CD4-positive, alpha-beta memory T cell (primary cell): ENCODE measurements at regions not wholly inside any gene's neighbourhood (a gene's known extent, or its start where the extent isn't known, plus 50 kb on each side); places are given as distances from the start of the nearest gene placed in this dataset.

Experiments
- CTCF ChIA-PET: fragments of 350-600 bp; sonication (Branson Sonifier 250); formaldehyde crosslinking; loops from one replicate; lab custom pipeline; 2021; ENCODE audit warnings: inconsistent platforms; ENCODE audit not compliant: partially characterized antibody; lab: Charles Lee
- POLR2A ChIA-PET: fragments of 350-600 bp; sonication (Branson Sonifier 250); formaldehyde crosslinking; loops from one replicate; lab custom pipeline; 2021; ENCODE audit not compliant: partially characterized antibody; lab: Charles Lee
- DNase-seq, 5 donors: peaks; one replicate each; pipeline versions ENCODE4 v3.0.0 to v3.0.0-alpha.2; 2020 to 2022; ENCODE audit warnings: mixed read lengths in 1 of 5
- H3K27ac ChIP-seq: one replicate; pipeline ENCODE4 v1.7.0; 2013; ENCODE audit warnings: low read depth, low read length
- H3K27me3 ChIP-seq: 2 replicates; pipeline ENCODE4 v1.7.0; 2013; ENCODE audit warnings: mild to moderate bottlenecking, low read length, moderate library complexity; ENCODE audit not compliant: insufficient read depth
- H3K36me3 ChIP-seq: 2 replicates; pipeline ENCODE4 v1.7.0; 2013; ENCODE audit warnings: mild to moderate bottlenecking, low read length, moderate library complexity; ENCODE audit not compliant: insufficient read depth
- H3K4me1 ChIP-seq: 2 replicates; pipeline ENCODE4 v1.7.0; 2013; ENCODE audit warnings: mild to moderate bottlenecking, low read length, moderate library complexity; ENCODE audit not compliant: insufficient read depth
- H3K4me3 ChIP-seq, 2 donors: one replicate each; pipeline ENCODE4 v1.7.0; 2013; ENCODE audit warnings: low read length in 2 of 2, mild to moderate bottlenecking in 1 of 2
- H3K9me3 ChIP-seq, 2 donors: one replicate each; pipeline ENCODE4 v1.7.0; 2013; ENCODE audit warnings: low read length in 2 of 2, control low read depth in 1 of 2; ENCODE audit not compliant: control insufficient read depth in 1 of 2
- H3K27ac Mint-ChIP-seq, 7 donors: one replicate each; pipeline ENCODE4 v1.8.0; 2020 to 2021; ENCODE audit warnings: mixed read lengths in 7 of 7, mild to moderate bottlenecking in 6 of 7, inconsistent platforms in 3 of 7, moderate library complexity in 3 of 7
- H3K27me3 Mint-ChIP-seq, 2 donors: one replicate each; pipeline ENCODE4 v1.8.0; 2020 to 2021; ENCODE audit warnings: mixed read lengths in 2 of 2
- H3K36me3 Mint-ChIP-seq, 2 donors: one replicate each; pipeline ENCODE4 v1.8.0; 2020 to 2021; ENCODE audit warnings: mixed read lengths in 2 of 2, inconsistent platforms in 1 of 2, mild to moderate bottlenecking in 1 of 2
- H3K4me1 Mint-ChIP-seq, 4 donors: one replicate each; pipeline ENCODE4 v1.8.0; 2020 to 2021; ENCODE audit warnings: mixed read lengths in 4 of 4, mild to moderate bottlenecking in 1 of 4
- H3K4me3 Mint-ChIP-seq, 8 donors: one replicate each; pipeline ENCODE4 v1.8.0; 2020 to 2021; ENCODE audit warnings: mixed read lengths in 8 of 8, mild to moderate bottlenecking in 7 of 8, moderate library complexity in 6 of 8, inconsistent platforms in 3 of 8
- H3K9me3 Mint-ChIP-seq, 8 donors: one replicate each; pipeline ENCODE4 v1.8.0; 2020 to 2021; ENCODE audit warnings: mixed read lengths in 8 of 8, mild to moderate bottlenecking in 5 of 8, inconsistent platforms in 3 of 8, moderate library complexity in 1 of 8
- intact Hi-C: fragments of 100-400 bp; cut with micrococcal nuclease; formaldehyde crosslinking; loops from one replicate; pipeline ENCODE4 v1.15.1; 2023

DNA sequence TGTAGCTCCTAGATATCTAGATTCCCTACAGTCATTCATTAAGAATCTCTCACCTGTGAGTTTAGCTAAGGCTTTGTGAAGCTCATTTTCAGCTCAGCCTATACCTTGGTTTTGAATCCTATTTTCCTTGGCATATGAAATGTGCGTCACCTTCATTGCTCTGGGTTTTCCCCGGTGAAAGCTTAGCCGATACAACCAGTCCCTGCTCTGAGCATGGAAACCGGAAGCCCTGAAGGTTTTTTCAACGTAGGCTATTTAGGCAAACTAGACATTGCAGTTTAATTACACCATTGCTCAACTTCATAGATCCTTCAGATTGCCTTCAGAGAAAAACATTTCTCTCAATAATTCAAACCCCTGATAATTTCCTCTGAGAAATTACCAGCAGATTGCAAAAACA, 206.8 kb upstream of the TPRG1 start:
- Histone ChIP-seq H3K4me3 (no peak overlapping the region), H3K9me3 (no peaks in the 10 kb centered on the region), H3K36me3 (no peaks in the 10 kb centered on the region), H3K4me1 (peaks cover 4% of the 10 kb centered on the region), H3K27me3 (no peaks in the 10 kb centered on the region), H3K27ac (no peak overlapping the region)
- Mint-ChIP-seq H3K9me3 (peaks cover 0 to 3% (median 0%) of the 10 kb centered on the region in 8 donors), H3K27ac (no peak overlapping the region), H3K4me3 (no peak overlapping the region), H3K36me3 (no peaks in the 10 kb centered on the region), H3K4me1 (peaks cover 0 to 6% (median 3%) of the 10 kb centered on the region in 4 donors), H3K27me3 (no peaks in the 10 kb centered on the region)
- ChIA-PET POLR2A (interaction anchor here (1.4 kb wide), 1 partner anchor 9 kb away, joined by 3 read pairs; no protein-coding TSS in a partner anchor), CTCF (interaction anchor here (1.1 to 1.9 kb wide), 4 partner anchors 9 to 1224 kb away, joined by 3 to 8 read pairs (median 5); no protein-coding TSS in a partner anchor)
- no peak for DNase-seq
- intact Hi-C loops, result no loop called here

DNA sequence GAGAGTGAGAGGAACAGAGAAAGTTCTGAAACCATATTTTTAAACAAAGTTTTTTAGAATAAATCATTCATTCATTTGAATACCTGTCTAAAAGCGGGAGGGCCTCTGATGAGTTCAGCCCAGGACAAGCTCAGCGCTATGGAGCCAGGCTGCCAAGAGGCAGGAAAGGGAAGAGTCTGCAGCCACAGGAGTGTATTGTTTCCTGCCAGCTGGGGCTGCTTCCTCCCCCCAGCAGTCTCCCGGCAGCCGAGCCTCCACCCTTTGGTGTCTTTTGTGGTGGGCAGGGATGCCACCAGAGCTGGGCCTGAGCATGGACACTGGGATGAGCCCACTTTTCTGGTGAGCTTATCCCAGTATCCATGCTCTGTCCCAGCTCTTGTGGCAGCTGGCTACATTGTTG, 199.5 kb upstream of the TPRG1 start:
- H3K4me1 Mint-ChIP-seq, result peaks cover 12 to 35% (median 23%) of the 10 kb centered on the region in 4 donors
- no peak overlapping the region for H3K4me3 Mint-ChIP-seq

DNA sequence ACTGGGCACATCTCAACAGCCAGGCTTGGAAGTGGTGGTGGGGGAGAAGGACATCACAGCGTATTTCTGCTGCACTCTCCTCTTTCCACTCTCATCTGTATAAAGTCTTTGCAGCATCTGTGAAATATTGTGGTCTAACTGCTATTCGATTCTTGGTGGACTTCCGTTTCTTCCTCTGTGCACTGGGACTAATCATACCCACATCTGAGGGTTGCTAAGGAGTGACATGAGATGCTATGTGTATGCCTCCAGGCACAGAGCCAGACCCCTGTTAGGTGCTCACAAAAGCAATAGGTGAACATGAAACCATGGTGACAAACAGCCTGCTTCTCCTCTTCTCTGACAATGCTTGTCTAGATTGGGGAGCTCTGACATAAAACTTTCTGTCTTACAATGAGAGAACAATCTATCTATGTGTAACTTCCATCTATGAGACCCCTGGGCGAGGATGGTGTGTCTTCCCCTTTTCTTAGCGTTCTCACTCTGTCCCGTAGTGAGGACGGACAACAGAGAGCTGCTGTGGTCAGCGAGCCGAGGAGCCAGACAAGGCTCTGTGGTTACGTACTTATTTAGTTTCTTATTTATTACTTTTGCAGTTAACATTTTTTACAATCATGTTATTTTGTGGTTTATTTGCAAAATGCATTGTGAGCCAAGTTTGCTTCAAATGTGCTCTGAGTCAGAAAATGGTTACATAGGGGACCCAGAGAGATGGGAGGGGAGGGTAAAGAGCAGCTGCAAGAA, 196.7 kb upstream of the TPRG1 start:
- intact Hi-C loops, result no loop called here
- H3K27me3 ChIP-seq, result no peaks in the 10 kb centered on the region
- no peak overlapping the region for H3K27ac ChIP-seq
- ChIA-PET CTCF (interaction anchor here (0.7 to 3.3 kb wide), 6 partner anchors 9 to 1234 kb away, joined by 3 to 13 read pairs (median 4); no protein-coding TSS in a partner anchor), POLR2A (no interaction called here)
- Mint-ChIP-seq H3K4me3 (peak overlapping the region; percentile 8 to 47 (median 26)), H3K9me3 (peaks cover 0 to 5% (median 0%) of the 10 kb centered on the region in 8 donors), H3K27me3 (no peaks in the 10 kb centered on the region), H3K36me3 (no peaks in the 10 kb centered on the region), H3K27ac (peak overlapping the region in 6 of 7 donors; percentile 52 to 90 (median 72)), H3K4me1 (peaks cover 12 to 35% (median 23%) of the 10 kb centered on the region in 4 donors)
- no peaks in the 10 kb centered on the region for H3K9me3 ChIP-seq
- no peaks in the 10 kb centered on the region for H3K36me3 ChIP-seq
- peak; percentile 24 to 52 (median 41) for DNase-seq
- H3K4me3 ChIP-seq, result peak overlapping the region in 1 of 2 donors; percentile 6
- peaks cover 16% of the 10 kb centered on the region for H3K4me1 ChIP-seq

More for the DNA sequence above, 199.5 kb upstream of the TPRG1 start:
- intact Hi-C loops, result no loop called here
- H3K9me3 Mint-ChIP-seq, result peaks cover 0 to 5% (median 1%) of the 10 kb centered on the region in 8 donors
- Histone ChIP-seq H3K36me3 (no peaks in the 10 kb centered on the region), H3K4me1 (peaks cover 16% of the 10 kb centered on the region), H3K27me3 (no peaks in the 10 kb centered on the region), H3K9me3 (no peaks in the 10 kb centered on the region), H3K4me3 (no peak overlapping the region), H3K27ac (no peak overlapping the region)
- POLR2A ChIA-PET, result no interaction called here
- CTCF ChIA-PET, result interaction anchor here (0.9 to 3.3 kb wide), 3 partner anchors 15 to 1232 kb away, joined by 3 to 13 read pairs (median 6); no protein-coding TSS in a partner anchor
- H3K27ac Mint-ChIP-seq, result no peak overlapping the region
- DNase-seq, result no peak
- H3K36me3 Mint-ChIP-seq, result no peaks in the 10 kb centered on the region
- H3K27me3 Mint-ChIP-seq, result no peaks in the 10 kb centered on the region

DNA sequence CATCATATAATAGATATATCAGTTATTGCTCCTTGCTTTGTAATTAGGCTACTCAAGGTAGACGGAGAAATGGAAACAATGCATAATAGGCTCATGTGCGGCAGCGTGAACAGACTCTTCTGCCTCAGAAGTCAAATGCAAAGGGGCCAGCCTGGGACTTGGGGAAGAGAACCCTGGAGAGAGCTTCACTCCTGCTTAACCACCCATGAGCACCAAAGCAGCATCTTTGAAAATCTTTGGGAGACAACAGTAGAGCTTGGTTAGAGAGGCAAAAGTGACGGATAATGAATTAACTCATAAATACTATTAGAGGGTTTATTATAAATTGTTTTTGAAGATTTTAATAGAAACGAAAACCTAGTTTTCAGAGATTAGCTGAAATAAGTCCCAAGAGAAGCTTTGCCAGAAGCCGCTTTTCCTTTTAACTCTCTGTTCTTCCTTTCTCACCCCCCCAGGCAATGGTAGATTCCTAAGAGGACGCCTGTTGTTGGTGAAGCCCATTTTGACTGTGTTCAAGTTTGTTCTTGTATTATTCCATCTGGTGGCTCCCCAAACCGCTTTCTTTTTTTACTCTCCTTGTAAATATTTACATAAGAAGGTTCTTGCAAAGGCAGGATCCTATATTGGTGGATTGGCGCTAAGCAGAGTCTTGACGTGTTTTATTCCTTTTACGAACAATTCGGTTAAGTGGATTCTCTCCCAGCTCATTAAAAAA, 196.0 kb upstream of the TPRG1 start:
- H3K4me1 Mint-ChIP-seq, result peaks cover 12 to 35% (median 23%) of the 10 kb centered on the region in 4 donors
- intact Hi-C loops, result no loop called here
- POLR2A ChIA-PET, result no interaction called here

DNA sequence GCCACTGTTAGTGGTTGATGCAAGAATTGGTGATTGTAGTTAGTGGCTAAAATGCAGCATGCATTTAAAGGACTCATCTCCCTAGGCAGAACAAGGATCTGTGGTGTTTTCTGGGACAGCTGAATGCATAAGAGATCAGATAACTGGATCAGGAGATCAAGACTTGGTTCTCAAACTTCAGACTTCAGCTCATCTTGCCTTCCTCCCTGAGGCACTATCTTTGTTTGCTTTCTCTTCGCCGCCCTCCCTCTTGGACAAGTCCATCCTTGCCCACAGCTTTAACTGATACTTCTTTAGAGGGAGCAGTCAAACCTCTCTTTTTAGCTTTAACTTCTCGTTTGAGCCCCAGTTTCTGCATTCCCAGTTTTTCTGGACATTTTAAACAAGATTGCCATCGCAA, 195.4 kb upstream of the TPRG1 start:
- Mint-ChIP-seq H3K36me3 (no peaks in the 10 kb centered on the region), H3K9me3 (peaks cover 0 to 4% (median 0%) of the 10 kb centered on the region in 8 donors), H3K27ac (no peak overlapping the region), H3K27me3 (no peaks in the 10 kb centered on the region), H3K4me1 (peaks cover 12 to 35% (median 23%) of the 10 kb centered on the region in 4 donors), H3K4me3 (no peak overlapping the region)
- H3K9me3 ChIP-seq, result no peaks in the 10 kb centered on the region
- ChIA-PET CTCF (interaction anchor here (1.1 to 2.5 kb wide), 3 partner anchors 8 to 1236 kb away, joined by 3 to 8 read pairs (median 3); no protein-coding TSS in a partner anchor), POLR2A (no interaction called here)
- no peak overlapping the region for H3K4me3 ChIP-seq
- H3K27me3 ChIP-seq, result no peaks in the 10 kb centered on the region
- intact Hi-C loops, result no loop called here
- no peak overlapping the region for H3K27ac ChIP-seq
- peaks cover 16% of the 10 kb centered on the region for H3K4me1 ChIP-seq
- DNase-seq, result no peak
- H3K36me3 ChIP-seq, result no peaks in the 10 kb centered on the region

More for the DNA sequence above, 196.0 kb upstream of the TPRG1 start:
- Mint-ChIP-seq H3K27me3 (no peaks in the 10 kb centered on the region), H3K27ac (peak overlapping the region in 3 of 7 donors; percentile 58 to 76 (median 67)), H3K4me3 (no peak overlapping the region), H3K9me3 (peaks cover 0 to 5% (median 0%) of the 10 kb centered on the region in 8 donors), H3K36me3 (no peaks in the 10 kb centered on the region)
- Histone ChIP-seq H3K4me1 (peaks cover 16% of the 10 kb centered on the region), H3K27ac (no peak overlapping the region), H3K9me3 (no peaks in the 10 kb centered on the region), H3K4me3 (no peak overlapping the region), H3K27me3 (no peaks in the 10 kb centered on the region), H3K36me3 (no peaks in the 10 kb centered on the region)
- CTCF ChIA-PET, result interaction anchor here (0.7 to 2.5 kb wide), 5 partner anchors 9 to 1235 kb away, joined by 3 to 8 read pairs (median 3); no protein-coding TSS in a partner anchor
- no peak for DNase-seq

DNA sequence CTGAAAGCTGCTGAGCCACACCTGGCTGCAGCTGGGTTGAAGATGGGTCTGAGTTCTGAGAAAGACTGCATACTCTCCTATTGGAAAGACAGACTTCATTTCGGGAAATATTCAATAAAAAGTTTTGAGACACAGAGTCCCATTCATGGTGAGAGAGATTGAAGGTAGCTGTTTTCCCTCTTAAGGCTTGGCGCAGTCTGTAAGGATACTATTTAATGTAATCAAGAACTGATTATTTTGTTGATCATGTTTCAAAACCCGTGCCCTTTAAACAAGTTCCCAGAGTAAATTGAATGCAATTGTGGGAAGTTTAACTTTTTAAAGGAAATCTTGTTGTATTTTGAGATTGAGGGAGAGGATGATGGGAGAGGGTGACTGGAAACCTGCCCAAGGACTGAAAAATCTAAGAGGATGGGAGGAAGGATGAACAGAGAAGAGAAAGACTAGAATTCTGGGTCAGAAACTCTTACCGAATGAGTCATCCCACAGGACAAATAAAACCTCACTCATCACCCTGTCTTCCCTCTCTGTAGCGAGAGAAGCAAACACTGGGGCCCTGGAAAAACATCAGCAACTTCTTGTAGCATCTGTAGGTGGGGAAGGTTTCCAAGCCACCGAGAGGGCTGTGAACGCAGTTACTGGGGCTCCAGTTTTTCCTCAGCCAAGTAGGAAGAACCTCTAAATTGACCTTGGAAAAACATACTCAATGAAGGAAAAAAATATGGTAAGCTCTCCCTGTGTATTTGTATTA, 193.2 kb upstream of the TPRG1 start:
- H3K27ac Mint-ChIP-seq, result no peak overlapping the region
- H3K4me1 ChIP-seq, result peaks cover 16% of the 10 kb centered on the region
- no peaks in the 10 kb centered on the region for H3K36me3 ChIP-seq
- H3K27me3 Mint-ChIP-seq, result no peaks in the 10 kb centered on the region
- no peaks in the 10 kb centered on the region for H3K9me3 Mint-ChIP-seq
- H3K4me1 Mint-ChIP-seq, result peaks cover 8 to 17% (median 12%) of the 10 kb centered on the region in 4 donors
- no peaks in the 10 kb centered on the region for H3K36me3 Mint-ChIP-seq
- H3K27ac ChIP-seq, result no peak overlapping the region
- ChIA-PET CTCF (no interaction called here), POLR2A (no interaction called here)
- intact Hi-C loops, result no loop called here
- H3K4me3 Mint-ChIP-seq, result no peak overlapping the region
- no peaks in the 10 kb centered on the region for H3K9me3 ChIP-seq
- H3K4me3 ChIP-seq, result no peak overlapping the region
- DNase-seq, result no peak
- no peaks in the 10 kb centered on the region for H3K27me3 ChIP-seq
